T1000 (cell line): ENCODE measurements at regions not wholly inside any gene's neighbourhood (a gene's known extent, or its start where the extent isn't known, plus 50 kb on each side); places are given as distances from the start of the nearest gene placed in this dataset.

ENCODE experiments used
- DNase-seq: peaks from one replicate; lab custom pipeline; 2025; ENCODE audit warnings: mixed read lengths; lab: John Stamatoyannopoulos, UW

GRCh38 chr1:235011599-235012435, 116.8 kb downstream of the TOMM20 start:
- DNase-seq = peak; percentile 95

DNA sequence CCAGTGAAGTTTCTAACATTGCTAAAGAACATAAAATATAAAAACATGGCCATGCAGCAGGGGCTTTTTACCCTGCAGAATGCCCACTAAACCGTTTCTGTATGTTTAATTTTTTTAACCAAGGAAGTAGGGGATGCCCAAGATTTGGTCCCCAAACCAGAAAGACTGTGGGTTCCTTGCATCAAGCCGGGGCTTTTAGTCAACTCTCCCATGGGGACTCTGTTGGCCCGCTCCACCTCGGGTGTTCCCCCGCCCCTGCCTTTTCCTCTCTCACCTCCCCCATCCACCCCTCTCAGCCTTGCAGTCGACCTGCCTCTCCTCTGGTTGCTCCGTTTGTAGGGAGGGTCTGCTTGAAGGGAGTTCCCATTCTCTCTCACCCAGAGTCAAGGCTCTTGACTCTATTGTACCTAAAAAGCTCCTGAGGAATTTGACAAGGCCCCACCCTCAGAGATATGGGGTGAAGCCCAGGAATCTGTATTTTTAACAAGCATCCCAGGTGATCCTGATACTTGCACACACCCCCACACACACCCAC, 117.5 kb downstream of the TOMM20 start:
- no peak for DNase-seq

DNA sequence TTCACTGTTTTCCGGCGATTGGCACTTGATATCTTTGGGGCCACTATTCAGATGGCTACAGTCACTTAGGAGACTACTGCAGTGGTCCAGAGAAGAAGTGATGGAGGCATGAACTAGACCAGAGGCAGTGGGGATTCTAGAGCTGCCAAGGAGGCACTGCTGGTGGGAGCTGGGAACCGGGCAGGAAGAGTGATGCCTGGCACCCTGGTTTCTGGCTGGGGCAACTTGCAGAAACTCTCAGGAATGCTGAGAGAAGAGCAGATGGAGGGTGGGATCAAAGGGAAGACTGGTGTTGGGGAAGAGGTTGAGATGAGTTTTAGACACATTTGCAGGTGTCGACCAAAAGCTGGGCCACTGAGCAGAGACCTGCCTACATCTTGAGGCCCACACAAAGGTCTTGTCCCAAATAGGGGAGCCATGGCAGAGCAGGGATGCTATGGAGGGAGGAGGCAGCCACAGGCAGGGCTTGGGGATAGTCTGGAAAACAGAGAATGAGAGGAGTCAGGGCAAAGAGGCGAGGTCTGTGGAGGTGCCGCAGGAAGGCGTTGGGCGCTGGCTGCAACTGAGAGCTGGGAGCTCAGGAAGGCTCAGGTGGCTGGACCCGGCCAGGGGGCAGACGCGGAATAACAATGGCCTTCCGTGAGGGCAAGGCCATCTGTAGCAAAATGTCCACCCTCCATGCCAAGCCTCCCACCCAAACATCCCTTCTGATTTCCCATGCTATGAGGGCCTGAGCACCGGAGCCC, 118.9 kb downstream of the TOMM20 start:
- DNase-seq = no peak

- DNase-seq = no peak
Measured at GRCh38 chr1:235009074-235009473, 119.6 kb downstream of the TOMM20 start.

GRCh38 chr1:235008239-235008638, 120.4 kb downstream of the TOMM20 start:
- DNase-seq = no peak

- DNase-seq = no peak
Measured at GRCh38 chr1:235006816-235007215, 121.8 kb downstream of the TOMM20 start.

DNA sequence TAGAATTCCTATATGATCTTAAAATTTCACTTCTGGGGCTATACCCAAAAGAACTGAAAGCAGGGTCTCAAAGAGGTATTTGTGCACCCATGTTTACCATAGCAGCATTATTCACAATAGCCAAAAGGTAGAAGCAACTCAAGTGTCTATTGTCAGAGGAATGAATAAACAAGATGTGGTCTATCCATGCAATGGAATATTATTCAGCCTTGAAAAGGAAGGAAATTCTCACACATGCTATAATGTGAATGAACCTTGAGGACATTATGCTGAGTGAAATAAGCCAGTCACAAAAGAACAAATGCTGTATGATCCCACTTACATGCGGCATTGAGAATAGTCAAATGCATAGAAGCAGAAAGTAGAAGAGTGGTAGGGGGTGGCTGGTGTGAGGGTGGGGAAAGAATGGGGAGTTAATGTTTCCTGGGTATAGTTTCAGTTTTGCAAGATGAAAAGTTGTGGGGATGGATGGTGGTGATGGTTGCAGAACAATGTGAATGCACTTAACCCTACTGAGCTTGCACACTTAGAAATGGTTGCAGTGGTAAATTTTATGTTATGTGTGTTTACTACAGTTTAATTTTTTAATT, 122.4 kb downstream of the TOMM20 start:
- DNase-seq = no peak

- DNase-seq = no peak
Measured at GRCh38 chr1:235004840-235005391, 123.7 kb downstream of the TOMM20 start.

GRCh38 chr1:235004276-235004675, 124.4 kb downstream of the TOMM20 start:
- no peak for DNase-seq

- no peak for DNase-seq
Measured at GRCh38 chr1:235002706-235003300, 125.8 kb downstream of the TOMM20 start.

DNA sequence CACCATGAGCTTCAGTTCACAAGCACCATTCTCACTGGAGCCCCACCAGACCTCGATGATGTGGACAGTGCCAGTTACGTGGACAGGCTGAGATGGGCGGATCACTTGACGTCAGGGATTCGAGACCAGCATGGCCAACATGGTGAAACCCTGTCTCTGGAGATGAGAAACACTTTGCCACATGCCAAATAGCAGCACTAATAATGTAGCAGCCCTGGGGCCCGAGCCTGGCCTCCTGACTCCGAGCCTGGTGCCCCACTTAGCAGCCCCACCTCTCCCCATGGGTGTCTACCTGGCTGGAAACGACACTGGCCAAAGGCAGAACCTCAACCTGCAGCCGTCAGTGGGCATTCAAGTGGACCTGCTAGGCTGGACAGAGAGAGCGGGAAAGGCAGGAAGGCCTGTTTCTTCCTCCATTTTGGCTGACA, 129.1 kb downstream of the TOMM20 start:
- no peak for DNase-seq

DNA sequence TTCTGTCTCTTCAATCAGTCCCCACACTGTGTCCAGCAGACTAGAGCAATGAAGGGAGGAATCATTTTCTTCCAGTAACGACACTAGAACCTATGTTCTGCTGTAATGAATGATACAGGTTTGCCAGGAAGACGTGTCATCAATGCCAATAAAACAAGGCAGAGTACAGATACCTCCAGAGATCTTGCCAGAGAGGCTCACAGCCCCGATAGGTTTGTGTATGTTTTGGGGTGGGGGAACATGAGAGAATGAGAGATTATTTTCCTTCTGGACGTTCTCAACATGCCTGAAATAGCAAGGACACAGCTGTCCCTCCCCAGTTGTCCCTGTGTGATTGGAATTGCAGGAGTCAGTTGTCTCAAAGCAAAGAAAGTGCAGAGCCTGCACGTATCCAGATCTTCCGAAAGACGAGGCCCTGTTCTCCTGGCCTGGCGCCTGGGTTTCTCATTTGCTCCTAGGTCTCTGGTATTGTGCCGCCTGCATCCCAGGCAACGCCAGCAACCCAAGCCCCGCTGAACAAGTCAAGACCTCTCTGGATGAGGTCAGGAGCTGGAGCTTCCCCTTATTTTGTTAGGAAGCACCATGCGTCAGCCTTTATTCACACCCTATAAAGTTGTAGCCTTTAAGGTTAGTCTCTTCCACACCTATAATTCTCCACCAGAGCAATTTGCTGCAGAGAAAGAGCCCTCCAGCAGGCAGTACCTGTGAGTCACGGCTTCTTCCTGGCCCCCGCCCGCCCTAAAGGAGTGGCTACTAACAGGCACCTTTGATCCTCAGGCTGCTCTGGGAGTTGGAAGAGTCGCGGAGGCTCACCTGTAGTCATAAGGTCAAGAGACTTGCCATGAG, 130.5 kb downstream of the TOMM20 start:
- DNase-seq = no peak

- peak; percentile 97 for DNase-seq
Measured at GRCh38 chr1:234997201-234997895, 131.3 kb downstream of the TOMM20 start.

- DNase-seq = no peak
Measured at GRCh38 chr1:234996245-234996757, 132.3 kb downstream of the TOMM20 start.

- no peak for DNase-seq
Measured at GRCh38 chr1:234994436-234995295, 134.0 kb downstream of the TOMM20 start.

DNA sequence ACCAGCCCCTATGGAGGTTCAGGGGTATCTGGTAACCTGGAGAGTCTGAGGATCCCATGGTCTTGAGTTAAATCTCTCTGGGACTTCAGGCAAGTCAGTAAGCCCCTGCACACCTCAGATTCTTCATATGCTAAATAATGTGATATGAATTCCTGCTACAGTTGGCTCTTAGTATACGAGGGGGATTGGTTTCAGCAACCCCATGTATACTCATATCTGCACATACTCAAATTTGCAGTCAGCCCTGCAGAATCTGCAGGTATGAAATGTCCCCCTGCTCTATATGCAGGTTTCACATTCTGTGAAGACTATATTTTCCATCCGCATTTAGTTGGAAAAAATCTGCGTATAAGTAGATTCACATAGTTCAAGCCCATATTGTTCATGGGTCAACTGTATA, 136.6 kb downstream of the TOMM20 start:
- no peak for DNase-seq

DNA sequence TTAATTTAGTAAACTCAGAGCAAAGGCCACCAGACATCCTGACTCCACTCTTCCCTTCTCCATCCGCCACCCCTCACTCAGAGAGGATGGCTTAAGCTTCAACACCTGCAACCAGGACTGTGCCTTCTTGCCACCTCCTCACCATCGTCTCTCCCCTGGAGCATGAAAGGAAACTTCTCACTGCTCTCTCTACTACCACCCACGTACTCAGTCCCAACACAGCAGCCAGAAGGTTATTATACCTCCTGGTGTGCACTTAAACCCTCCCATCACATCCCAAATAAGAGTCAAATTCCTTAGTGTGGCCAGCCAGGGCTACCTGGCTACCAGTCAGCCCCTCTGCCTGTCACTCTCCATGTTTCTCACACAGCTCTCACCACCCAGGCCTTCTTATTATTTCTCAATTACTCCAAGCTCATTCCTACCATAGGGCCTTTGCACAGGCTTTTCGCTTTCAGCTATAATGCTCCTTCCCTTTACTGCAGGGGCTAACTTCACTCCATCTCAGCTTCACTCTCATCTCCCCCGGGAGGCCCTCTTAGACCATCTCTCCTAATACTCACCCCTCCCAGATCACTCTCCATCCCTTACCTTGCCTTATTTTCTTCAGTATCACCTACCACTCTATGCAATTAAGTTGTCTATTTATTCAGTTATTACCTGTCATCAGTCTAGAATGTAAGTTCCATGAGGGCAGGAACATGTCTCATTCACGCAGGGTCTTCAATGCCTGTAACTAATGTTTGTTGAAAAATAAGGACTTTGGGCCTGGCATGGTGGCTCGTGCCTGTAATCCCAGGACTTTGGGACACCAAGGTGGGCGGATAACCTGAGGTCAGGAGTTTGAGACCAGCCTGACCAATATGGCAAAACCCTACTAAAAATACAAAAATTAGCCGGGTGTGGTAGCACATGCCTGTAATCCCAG, 137.5 kb downstream of the TOMM20 start:
- DNase-seq = no peak

- DNase-seq = no peak
Measured at GRCh38 chr1:234990328-234990675, 138.3 kb downstream of the TOMM20 start.
